GM21723 (cell line): ENCODE measurements at regions not wholly inside any gene's neighbourhood (a gene's known extent, or its start where the extent isn't known, plus 50 kb on each side); places are given as distances from the start of the nearest gene placed in this dataset.

Source experiments
- ATAC-seq: cut with Tn5 transposase; IDR thresholded peaks from one replicate; pipeline ENCODE4 v1.9.1; 2021; ENCODE audit warnings: mild to moderate bottlenecking, moderate library complexity; ENCODE audit not compliant: unreplicated experiment

DNA sequence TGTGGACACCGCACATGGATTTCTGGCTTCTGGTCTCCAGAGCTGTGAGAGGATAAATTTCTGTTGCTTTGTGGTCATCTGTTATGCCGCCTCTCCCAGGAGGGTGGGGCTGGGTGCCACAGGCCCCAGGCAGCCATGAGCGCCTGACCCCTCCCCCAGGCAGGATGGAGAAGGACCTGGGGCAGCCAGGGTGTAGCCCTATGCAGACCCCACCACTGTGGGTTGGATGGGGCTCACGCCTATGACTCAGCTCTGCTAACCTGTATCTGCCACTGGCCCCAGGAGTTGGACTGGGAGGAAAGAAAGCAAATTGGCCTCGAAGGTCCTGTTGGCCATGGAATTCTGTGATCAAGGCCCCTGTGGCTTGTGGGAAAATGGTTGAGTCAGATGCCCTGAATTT lies 1351.1 kb downstream of the BRD1 start:
- no peak for ATAC-seq

DNA sequence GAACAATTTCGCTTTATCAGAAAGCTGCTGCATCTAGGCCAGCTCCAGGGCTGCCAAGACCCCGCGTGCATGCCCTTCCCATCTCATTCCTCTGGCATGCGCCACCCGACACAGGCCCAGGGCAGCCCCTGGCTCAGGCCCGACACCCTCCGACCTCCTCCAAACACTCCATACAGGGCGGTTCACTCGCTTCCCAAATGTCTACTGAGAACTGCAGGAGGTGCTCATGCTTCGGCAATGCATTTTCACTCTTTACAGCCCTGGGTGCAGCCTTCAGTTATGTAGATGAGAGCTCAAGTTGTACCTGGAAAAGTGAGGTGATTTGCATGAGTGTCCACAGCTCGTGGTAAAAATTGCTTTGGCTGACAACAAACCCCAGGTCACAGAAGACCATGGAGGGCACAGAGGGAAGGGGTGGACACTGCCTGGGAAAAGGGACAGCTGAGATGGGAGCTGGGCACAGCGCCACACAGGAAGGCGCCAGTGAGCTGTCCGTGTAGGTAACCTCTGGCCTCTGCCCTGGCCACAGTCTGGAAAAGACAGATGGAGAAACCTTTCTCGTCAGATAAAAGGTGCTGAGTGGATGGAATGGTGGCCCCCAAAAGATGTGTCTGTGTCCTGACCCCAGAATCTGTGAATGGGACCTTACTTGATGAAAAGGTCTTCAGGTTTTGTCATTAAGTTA lies 1351.9 kb downstream of the BRD1 start:
- no peak for ATAC-seq

DNA sequence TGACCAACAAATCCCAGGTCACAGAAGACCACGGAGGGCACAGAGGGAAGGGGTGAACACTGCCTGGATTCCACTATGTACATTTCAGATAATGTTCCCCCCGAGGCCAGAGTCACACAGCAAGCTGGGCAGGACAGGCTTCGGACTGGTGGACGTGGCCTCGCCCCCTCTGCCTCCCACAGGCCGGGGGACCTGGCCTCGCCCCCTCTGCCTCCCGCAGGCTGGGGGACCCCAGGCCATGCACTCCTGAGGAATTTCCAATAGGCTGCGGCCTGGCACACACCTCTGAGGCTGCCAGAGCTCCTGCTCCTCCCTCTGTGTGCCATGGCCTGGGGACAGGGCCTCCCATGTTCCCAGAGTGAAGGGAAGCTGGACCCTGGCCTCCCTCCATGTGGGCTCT lies 1352.8 kb downstream of the BRD1 start:
- no peak for ATAC-seq

DNA sequence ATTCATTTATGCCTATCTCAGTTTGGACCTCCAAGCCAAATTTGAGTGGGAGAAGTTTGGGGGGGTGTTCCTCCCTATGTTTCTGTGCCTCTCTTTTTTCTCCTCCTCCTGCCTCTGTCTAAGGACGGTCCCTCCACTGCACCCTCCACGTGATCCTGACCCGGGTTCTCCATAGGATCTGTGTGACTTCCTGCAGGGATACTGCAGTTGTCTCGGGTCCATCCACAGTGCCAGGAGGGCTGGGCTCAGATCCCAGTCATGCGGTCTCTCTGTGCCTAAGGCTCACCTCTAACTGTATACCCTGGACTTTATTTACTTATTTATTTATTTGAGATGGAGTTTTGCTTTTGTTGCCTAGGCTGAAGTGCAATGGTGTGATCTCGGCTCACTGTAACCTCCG lies 1354.5 kb downstream of the BRD1 start:
- no peak for ATAC-seq

DNA sequence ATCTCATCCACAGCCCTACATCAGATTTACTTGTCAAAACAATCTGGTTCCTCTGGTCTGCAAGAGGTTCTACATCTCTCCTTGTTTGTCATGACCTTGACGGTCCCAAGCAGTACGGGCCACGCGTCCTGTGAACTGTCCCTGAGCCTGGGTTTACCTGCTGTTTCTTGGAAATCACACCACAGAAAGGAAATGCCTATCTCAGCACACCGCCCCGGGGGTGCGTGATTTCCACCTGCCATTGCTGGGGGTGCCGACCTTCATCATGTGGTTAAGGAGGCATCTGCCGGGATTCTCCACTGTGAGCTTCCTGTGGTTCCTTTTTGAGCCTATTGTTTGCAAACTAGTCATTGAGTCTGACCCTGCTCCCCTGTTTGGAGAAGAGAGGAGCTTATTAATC lies 1363.4 kb downstream of the BRD1 start:
- no peak for ATAC-seq

DNA sequence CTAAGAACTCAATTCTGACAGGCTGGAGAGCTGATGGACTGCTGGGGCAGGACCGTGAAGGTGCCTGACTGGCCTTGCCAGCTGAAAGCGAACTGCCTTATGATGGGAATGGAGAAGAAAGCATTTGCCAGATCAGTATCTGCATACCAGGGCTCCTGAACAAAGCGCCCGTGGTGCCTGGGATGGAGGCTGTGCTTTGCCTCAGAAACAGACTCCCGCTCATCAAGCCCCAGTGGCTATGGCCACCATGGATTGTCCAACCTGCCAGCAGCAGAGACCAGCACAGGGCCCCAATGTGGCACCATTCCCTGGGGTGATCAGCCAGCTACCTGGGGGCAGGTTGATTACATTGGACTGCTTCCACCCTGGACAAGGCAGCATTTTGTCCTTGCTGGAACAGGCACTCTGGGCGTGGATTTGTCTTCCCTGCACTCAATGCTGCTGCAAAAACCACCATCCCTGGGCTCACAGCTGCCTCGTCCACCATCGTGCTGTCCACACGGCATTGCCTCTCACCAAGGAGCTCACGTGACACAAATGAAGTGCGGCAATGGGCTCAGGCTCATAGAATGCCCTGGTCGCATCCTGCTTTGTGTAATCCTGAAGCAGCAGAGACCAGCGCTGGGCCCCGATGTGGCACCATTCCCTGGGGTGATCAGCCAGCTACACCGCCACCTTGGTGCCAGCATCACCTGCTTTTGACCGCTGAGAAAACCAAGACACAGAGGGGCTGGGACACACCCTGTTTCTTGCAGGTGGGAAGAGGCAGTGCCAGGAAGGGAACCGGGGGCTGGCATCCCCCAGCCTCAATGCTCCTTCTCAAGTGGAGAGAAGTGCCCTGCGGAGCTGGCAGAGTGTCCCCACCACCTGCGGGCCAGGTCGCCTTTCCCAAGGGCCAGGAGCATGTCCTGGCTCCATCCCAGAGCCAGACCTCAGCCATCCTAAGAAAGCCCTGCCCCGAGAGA lies 1367.5 kb downstream of the BRD1 start:
- no peak for ATAC-seq

DNA sequence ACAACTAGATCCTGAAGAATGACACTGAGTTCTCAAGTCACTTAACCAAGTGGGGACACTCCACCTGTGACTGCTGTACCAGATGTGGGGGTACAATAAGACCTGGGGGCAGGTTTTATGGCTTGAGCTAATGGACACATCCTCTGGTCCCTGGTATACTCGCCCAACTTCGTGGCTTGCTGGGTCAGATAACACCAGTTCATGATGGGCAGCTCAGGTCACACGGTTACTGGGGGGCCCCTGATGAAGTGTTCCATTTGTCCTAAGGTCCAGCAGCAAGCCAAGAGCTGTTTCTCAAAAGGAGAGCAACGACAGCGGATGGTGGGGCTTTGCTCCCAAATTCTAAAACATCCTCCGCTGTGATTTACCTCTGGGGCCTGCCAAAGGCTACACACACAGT lies 1368.4 kb downstream of the BRD1 start:
- ATAC-seq: no peak

DNA sequence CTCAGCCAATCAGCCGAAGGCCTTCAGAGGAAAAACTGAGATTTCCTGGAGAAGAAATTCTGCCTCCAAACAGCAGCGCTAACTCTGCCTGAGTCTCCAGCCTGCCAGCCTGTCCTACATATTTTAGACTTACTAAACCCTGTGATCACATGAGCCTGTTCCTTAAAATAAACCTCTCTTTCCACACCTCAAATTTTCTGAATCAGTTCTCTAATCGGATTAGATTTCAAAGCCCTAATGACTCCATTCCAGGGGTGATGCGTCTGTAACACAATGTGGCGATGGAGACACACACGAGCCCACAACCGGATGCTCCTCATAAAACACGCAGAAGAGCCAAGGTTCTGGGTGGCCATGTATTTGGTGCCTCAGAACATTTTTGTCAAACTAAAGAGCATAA lies 1371.2 kb downstream of the BRD1 start:
- ATAC-seq: no peak

DNA sequence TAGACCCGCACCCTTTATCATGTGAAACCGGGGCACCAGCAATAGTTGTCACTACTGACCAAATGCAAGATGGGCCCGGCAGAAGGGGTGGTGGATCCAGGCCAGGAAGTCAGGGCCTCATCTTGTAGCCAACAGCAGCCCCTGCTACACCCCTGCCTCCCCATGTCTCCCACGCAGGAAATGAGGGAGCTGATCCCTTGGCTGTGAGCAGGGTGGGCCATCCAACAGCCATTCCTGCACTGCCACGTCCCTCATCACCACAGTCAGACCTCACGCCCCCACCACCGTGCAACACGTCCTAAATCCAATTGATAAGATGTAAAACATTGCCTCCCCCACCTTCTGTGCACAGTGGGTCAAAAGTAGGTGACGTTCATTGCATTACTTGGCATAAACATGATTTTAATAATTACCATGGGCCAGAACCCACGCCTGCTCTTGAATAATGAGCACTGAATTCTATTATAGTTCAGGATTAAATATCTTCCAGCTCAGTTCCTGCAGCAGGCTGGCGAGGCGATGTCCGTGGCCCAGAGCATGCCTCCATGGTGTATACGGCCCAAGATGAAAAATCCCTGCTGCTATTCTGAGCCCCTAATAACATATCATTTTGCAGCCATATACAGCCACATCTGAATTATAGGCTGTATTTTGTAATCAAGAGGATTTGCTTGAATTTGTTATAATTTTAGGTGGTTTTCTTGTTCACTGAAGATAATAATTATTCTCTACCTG lies 1373.8 kb downstream of the BRD1 start:
- no peak for ATAC-seq

DNA sequence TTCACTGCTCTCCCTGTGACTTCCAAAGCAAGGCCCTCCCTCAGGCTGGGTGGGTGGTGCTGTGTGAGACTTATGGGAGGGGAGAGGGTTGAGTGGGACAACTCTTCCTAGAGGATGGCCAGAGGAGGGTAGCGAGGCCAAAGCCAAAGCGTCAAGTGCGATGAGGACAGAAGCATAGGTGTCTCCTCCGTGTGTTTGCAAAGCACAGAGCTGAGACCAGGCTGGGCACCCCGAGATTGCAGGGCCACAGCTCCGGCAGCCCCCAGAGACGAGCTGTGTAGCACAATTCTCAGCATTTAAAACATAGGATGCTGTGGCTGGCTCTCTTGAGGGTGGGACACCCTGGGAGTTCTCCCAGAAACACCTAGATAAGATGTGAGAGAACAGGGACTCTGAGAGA lies 1374.5 kb downstream of the BRD1 start:
- no peak for ATAC-seq

DNA sequence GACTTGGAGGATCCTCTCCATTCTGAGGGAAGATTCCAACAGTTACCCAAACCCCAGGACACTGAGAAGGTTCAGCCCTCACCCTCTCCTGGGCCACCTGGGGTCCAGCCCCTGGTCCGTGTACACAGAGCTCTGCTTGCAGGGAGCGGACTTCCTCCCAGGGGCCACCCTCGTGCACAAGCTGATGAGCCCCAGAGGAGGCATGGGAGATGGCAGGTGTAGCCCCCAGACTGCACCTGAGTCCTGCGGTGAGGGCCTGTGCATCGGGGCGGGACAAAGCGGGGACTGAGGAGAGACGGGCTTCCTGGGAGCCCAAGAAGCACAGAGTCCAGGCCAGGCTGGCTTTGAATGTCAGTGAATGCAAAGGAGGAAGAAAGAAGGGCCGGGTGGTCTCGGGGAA lies 1374.9 kb downstream of the BRD1 start:
- ATAC-seq: no peak

DNA sequence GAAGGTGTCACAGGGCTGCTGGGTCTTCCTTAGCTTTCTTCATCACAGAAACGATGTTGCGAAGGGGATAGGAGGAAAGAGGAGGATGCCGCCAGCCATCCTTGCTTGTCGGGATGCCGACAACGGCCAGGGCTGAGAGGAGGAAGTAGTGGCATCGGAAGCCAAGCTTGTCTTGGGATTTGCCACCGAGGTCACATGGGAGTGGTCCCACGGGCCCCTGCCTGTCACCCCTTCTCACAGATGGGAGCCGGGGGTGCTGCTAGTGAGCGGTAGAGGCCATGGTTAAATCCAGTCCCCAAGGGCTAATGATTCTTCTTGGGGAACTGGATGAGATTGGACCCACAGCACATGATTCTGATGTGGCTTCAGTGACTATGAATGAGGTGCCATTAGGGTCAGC lies 1375.8 kb downstream of the BRD1 start:
- ATAC-seq: no peak

DNA sequence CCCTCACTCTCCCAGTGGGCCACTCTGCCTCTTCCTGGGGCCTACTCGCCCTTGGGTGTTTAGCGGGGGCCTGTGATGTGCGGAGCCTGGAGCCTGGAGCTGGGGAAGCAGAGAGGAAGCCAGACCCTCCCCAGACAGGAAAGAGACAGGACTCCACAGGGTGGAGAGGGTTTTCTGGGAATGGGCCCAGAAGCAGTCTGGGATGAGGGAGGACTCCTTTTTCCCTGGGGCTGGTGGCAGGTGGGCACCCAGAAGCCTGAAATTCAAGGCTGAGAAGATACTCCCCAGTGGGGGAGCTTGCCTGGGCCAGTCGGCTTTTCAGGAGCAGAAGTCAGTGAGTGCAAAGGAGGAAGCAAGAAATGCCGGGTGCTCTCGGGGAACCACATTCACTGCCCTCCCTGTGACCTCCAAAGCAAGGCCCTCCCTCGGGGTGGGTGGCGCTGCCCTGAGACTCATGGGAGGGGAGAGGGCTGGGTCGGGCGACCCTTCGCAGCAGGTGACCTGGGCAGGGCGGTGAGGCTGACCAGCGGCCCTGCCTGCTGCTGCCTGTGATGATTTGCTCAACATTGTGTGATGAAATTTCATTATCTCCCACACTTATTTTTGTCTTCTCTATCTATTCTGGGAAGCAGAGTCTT lies 1377.4 kb downstream of the BRD1 start:
- ATAC-seq: no peak

DNA sequence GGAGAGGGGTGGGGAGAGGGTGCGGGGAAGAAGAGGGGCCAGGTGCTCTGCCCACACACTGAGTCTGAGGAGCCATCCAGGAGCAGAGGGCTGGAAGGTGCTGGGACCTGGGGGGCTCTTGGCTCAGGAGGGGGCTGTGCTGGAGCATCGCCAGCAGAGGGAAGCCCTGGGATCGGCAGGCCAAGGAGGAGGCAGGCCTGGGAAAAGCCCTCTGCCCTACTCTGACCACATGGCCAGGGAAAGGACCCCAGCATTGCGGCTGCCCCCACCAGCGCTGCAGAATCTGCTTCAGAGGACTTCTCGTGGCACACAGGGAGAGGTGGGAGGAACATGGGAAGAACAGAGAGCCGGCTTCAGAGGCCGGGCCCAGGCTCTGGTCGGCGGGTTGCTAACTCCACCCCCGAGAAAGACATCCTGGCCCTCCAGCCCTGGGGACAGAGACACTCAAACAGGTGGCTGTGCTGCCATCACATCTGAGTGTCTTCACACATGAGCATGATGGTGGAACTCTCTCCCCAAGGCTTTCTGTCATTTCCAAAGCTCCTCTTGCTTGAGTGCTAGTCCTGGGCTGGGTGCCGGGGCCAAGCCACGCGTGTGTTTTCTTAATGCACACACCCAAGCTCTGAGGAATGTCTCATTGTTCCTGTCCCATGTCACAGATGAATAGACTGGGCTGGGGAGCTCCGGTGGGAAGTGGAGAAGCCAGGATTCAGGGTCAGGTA lies 1378.0 kb downstream of the BRD1 start:
- no peak for ATAC-seq

DNA sequence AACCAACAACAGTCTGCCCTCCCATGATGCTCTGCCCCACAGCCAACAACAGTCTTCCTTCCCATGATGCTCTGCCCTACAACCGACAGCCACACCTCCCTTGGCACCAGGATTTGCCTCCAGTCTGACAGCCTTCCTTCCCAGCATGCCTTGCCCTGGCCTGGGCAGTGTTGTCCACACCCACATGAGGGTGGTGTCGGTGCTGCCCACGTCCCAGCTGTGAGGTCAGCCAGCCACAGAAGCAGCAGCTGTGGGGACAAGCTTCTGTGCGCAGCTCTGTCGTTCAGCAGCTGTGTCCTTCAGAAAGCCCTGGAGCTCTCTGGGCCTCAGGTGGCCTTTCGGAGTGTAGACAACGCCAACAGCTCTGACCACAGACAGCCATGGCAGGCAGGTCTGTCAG lies 1378.9 kb downstream of the BRD1 start:
- ATAC-seq: no peak

DNA sequence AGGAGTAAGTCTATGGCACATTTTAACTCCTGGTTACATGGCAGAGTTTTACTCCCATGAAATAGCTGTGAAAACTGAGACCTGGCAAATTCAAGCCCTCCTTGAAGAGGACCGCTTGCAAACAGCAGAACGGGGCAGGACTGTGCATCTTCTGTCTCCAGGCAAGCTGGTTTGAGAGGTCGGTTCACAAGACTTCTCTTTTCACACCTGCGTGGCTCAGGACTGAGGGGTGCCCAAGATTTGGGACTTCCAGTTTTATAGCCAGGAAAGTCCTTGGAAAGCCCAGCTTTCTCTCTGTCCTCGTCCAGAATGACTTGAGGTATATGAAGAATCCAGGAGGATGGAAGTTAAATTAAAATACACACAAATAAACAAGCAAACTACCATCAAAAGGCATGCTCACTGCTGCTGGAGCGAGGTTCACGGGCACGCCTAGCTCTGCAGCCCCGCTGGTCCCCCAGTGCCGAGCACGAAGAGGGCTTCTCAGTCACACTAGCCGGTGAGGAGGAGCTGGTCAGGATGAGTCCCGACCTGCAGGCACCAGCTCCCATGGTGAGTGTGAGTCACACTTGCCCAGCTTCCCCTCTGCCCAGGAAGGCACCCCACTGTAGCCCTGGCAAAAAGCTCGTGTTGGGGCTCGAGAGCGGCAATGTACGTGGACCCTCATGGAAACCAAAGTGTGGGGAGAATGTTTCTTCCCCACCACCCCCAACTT lies 1382.4 kb downstream of the BRD1 start:
- ATAC-seq: no peak

DNA sequence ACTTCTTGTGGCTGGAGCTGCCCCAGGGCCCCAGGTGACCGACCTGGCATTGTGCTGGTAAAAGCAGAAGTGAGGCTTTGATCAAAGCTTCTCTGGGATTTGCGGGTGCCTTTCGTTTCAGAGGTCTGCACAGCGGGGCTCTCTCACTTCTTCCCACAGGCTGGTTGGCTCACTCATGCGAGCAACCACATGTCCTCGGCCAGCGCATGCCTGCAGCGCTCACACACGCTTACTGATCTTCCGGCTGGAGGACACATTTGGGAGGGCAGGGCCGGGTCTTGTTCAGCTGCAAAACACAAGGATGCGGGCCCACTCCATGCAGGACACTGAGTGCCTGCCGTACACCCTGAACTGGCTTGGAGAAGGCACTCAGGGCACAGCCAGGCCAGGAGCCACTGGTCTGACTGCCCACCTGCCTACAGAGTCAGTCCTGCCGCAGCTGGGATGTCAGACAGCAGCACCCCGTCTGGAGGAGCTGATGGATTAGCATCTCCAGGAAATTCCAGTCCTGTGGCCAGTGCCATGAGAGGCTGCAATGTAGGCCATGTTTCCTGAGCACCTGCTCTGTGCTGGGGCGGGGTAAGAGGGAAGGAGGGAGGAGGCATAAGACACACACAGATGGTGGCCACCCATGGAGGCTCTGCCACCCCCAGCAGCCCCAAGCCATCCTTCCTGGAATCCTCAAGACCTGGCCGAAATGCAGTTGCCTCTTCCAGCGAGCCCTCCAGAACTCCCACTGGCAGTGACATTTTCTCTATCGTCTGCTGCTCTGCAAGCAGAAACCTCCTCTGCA lies 1383.2 kb downstream of the BRD1 start:
- peak; percentile 71 for ATAC-seq

DNA sequence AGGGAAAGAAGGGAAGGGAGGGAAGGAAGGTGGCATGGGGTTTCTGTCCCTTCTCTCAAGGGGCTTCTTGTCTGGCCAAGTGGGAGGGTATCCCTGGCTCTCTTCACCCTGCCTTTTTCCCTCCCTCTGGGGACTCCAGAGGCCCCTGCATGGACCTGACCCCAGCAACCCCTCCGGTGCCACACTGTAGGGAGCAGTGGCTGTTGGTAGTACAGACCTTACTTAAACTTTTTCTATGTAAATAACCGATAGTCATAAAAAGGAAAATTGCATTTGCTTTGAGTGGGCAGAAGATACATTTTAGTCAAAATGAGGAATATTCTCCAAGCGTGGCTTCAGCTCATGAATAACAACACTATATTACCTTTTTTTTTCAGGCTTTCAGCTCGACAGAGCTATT lies 1384.0 kb downstream of the BRD1 start:
- ATAC-seq: no peak

DNA sequence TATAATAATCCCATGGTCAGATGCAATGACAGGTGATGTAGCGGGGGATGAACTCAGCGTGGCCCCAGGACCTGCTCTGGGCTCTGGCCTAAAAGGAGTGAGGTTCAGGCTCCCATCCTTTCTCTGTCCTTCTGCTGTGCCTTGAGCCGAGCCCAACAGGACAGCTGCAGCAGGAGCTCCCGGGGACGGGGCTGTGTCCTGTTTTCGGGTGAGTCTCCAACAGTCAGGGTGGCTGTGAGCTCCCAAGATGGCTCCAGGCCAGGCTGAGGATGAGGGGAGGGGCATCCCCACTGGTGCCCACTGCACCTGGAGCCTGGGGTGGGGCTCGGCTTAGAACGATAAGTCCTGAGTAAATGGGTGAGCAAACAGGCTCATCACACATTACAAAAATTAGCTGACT lies 1385.0 kb downstream of the BRD1 start:
- no peak for ATAC-seq
